ENCODE measurements at regions not wholly inside any gene's neighbourhood (a gene's known extent, or its start where the extent isn't known, plus 50 kb on each side); places are given as distances from the start of the nearest gene placed in this dataset.
"Not testable (repeated sequence)": the region's sequence is repeated elsewhere in the genome, so short reads cannot be mapped to it uniquely, and the experiment has no call there.

- not testable (repeated sequence) for TF ChIP-seq CTCF (optimal IDR thresholded peaks at IDR 0.05 in 1 of 3, IDR thresholded peaks at IDR 0.05 in 1 of 3, conservative IDR thresholded peaks at IDR 0.05 in 1 of 3; ENCODE audit: extremely low read depth in 1 of 3, insufficient read depth in 2 of 3, low read length in 3 of 3); EZH2 (IDR thresholded peaks at IDR 0.05; ENCODE audit: low read length)
These were observed 287.0 kb downstream of the KIF20B start for GRCh38 chr10:89988361-89988760.
